IMR-90 (cell line): ENCODE measurements at regions not wholly inside any gene's neighbourhood (a gene's known extent, or its start where the extent isn't known, plus 50 kb on each side); places are given as distances from the start of the nearest gene placed in this dataset.

ENCODE experiments used
- BHLHE40 ChIP-seq: fragments of 150-350 bp; IDR thresholded peaks from 2 replicates; pipeline ENCODE4 v1.6.1; 2016; ENCODE audit warnings: mild to moderate bottlenecking, low read depth, low read length
- CEBPB ChIP-seq: IDR thresholded peaks from 2 replicates; pipeline ENCODE4 v1.6.1; 2012; ENCODE audit warnings: low read depth, low read length, improper control_type of control experiment
- CHD1 ChIP-seq: IDR thresholded peaks from 2 replicates; pipeline ENCODE4 v1.6.1; 2012; ENCODE audit warnings: low read depth, low read length, improper control_type of control experiment
- FOS ChIP-seq: fragments of 150-350 bp; IDR thresholded peaks from 2 replicates; pipeline ENCODE4 v1.6.1; 2016; ENCODE audit warnings: low read depth, low read length
- MAFK ChIP-seq: IDR thresholded peaks from 2 replicates; pipeline ENCODE4 v1.6.1; 2012; ENCODE audit warnings: low read depth, low read length, improper control_type of control experiment
- MAZ ChIP-seq: IDR thresholded peaks from 2 replicates; pipeline ENCODE4 v1.6.1; 2012; ENCODE audit warnings: low read depth, mild to moderate bottlenecking, low read length, improper control_type of control experiment, moderate library complexity, borderline replicate concordance
- MXI1 ChIP-seq: IDR thresholded peaks from 2 replicates; pipeline ENCODE4 v1.6.1; 2012; ENCODE audit warnings: low read depth, mild to moderate bottlenecking, low read length, moderate library complexity, borderline replicate concordance
- POLR2A ChIP-seq: IDR thresholded peaks from 2 replicates; pipeline ENCODE4 v1.6.1; 2012; ENCODE audit warnings: mild to moderate bottlenecking, low read depth, low read length
- RAD21 ChIP-seq: IDR thresholded peaks from 2 replicates; pipeline ENCODE4 v1.6.1; 2012; ENCODE audit warnings: low read length, improper control_type of control experiment
- RFX5 ChIP-seq: IDR thresholded peaks from 2 replicates; pipeline ENCODE4 v1.8.0; 2012; ENCODE audit warnings: low read depth, mild to moderate bottlenecking, low read length, moderate library complexity
- SMC3 ChIP-seq: fragments of 150-350 bp; IDR thresholded peaks from 2 replicates; pipeline ENCODE4 v1.6.1; 2016; ENCODE audit warnings: low read depth, mild to moderate bottlenecking, antibody characterized with exemption, low read length, moderate library complexity
- TF ChIP-seq, protein P1 (sequence below): conservative IDR thresholded peaks from 2 replicates; pipeline ENCODE4 v1.5.1; 2012; ENCODE audit warnings: mild to moderate bottlenecking, low read depth, low read length, improper control_type of control experiment
- TF ChIP-seq, protein P2 (sequence below): fragments of 150-350 bp; IDR thresholded peaks from 2 replicates; pipeline ENCODE4 v1.6.1; 2017; ENCODE audit warnings: mild to moderate bottlenecking, antibody characterized with exemption, low read length, low read depth

DNA sequence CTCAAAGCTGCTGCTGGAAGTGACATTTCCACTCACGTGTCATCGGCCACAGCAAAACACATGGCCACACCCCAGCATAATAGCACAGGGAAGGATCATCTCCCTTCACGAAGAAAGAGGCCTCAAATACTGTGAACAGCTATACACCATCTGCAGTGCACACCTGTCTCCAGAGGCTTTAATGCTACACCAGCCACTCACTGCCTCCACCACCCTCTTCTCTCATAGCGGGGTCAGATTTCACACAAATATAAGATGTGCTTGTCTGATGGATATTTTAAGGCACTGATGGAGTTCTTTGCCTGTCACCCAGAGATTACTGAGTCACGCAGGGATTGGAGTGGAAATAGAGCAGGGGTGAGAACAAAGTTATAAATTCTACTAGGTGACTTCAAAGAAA, 374.0 kb downstream of the ZNF516 start:
- TF ChIP-seq POLR2A (no peak), MAFK (no peak), RAD21 (no peak), CEBPB (no peak), CHD1 (no peak), MXI1 (no peak), SMC3 (no peak), RFX5 (no peak), MAZ (no peak), FOS (no peak), BHLHE40 (no peak)
- TF ChIP-seq, protein P1, sequence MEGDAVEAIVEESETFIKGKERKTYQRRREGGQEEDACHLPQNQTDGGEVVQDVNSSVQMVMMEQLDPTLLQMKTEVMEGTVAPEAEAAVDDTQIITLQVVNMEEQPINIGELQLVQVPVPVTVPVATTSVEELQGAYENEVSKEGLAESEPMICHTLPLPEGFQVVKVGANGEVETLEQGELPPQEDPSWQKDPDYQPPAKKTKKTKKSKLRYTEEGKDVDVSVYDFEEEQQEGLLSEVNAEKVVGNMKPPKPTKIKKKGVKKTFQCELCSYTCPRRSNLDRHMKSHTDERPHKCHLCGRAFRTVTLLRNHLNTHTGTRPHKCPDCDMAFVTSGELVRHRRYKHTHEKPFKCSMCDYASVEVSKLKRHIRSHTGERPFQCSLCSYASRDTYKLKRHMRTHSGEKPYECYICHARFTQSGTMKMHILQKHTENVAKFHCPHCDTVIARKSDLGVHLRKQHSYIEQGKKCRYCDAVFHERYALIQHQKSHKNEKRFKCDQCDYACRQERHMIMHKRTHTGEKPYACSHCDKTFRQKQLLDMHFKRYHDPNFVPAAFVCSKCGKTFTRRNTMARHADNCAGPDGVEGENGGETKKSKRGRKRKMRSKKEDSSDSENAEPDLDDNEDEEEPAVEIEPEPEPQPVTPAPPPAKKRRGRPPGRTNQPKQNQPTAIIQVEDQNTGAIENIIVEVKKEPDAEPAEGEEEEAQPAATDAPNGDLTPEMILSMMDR, result no peak
- TF ChIP-seq, protein P2, sequence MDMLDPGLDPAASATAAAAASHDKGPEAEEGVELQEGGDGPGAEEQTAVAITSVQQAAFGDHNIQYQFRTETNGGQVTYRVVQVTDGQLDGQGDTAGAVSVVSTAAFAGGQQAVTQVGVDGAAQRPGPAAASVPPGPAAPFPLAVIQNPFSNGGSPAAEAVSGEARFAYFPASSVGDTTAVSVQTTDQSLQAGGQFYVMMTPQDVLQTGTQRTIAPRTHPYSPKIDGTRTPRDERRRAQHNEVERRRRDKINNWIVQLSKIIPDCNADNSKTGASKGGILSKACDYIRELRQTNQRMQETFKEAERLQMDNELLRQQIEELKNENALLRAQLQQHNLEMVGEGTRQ, result no peak
